Mucosa of descending colon (tissue), 3 donors: ENCODE measurements at regions not wholly inside any gene's neighbourhood (a gene's known extent, or its start where the extent isn't known, plus 50 kb on each side); places are given as distances from the start of the nearest gene placed in this dataset.

Experiments
- ATAC-seq: fragments of 200-7000 bp; cut with Tn5 transposase; one replicate; pipeline ENCODE4 v1.9.1; 2020; ENCODE audit warnings: mild to moderate bottlenecking, moderate library complexity
- DNase-seq, 3 donors: peaks; one replicate each; pipeline ENCODE4 v3.0.0-alpha.2; 2020
- H3K36me3 ChIP-seq: fragments of 200-600 bp; one replicate; pipeline ENCODE4 v1.8.0; 2021; ENCODE audit warnings: low read depth, mild to moderate bottlenecking
- H3K4me1 ChIP-seq: fragments of 200-600 bp; one replicate; pipeline ENCODE4 v1.8.0; 2021; ENCODE audit warnings: low read depth, mild to moderate bottlenecking
- H3K4me3 ChIP-seq: fragments of 200-600 bp; one replicate; pipeline ENCODE4 v1.8.0; 2021; ENCODE audit warnings: mild to moderate bottlenecking
- H3K9me3 ChIP-seq: fragments of 200-600 bp; one replicate; pipeline ENCODE4 v1.8.0; 2021; ENCODE audit warnings: mild to moderate bottlenecking
- CTCF ChIP-seq: fragments of 200-600 bp; IDR thresholded peaks from one replicate; pipeline ENCODE4 v1.8.0; 2022; ENCODE audit warnings: antibody characterized with exemption, mild to moderate bottlenecking
- intact Hi-C, 2 donors: fragments of 100-400 bp; cut with DNase I in 1 of 2; cut with micrococcal nuclease in 1 of 2; formaldehyde crosslinking; loops; one replicate each; pipeline versions ENCODE4 v1.11.0 to v1.11.1; 2022; cut with DNase I, micrococcal nuclease
- donor health status: DM: no; HTN: no; CAD: no; lungs with moderate emphysema.
- donor health status: DM: no; HTN: no; CAD: no.
- donor health status: DM: no; HTN: yes; CAD: no.

- Histone ChIP-seq H3K36me3 (no peaks in the 10 kb centered on the region), H3K4me3 (no peak overlapping the region), H3K9me3 (no peaks in the 10 kb centered on the region), H3K4me1 (peaks cover 29% of the 10 kb centered on the region)
- intact Hi-C loops: no loop called here
- DNase-seq: no peak
- no peak for TF ChIP-seq CTCF
- ATAC-seq: no peak
Measured at GRCh38 chr1:232555494-232556210, 74.3 kb downstream of the SIPA1L2 start.

- Histone ChIP-seq H3K9me3 (no peaks in the 10 kb centered on the region), H3K4me1 (peaks cover 29% of the 10 kb centered on the region), H3K36me3 (no peaks in the 10 kb centered on the region), H3K4me3 (no peak overlapping the region)
- ATAC-seq (no peak), DNase-seq (no peak)
- no peak for TF ChIP-seq CTCF
- intact Hi-C loops: no loop called here
Measured at GRCh38 chr1:232554409-232554808, 75.5 kb downstream of the SIPA1L2 start.

- DNase-seq (no peak), ATAC-seq (no peak)
- Histone ChIP-seq H3K36me3 (no peaks in the 10 kb centered on the region), H3K9me3 (no peaks in the 10 kb centered on the region), H3K4me3 (no peak overlapping the region), H3K4me1 (peaks cover 27% of the 10 kb centered on the region)
- no peak for TF ChIP-seq CTCF
- intact Hi-C loops: no loop called here
Measured at GRCh38 chr1:232553809-232554208, 76.1 kb downstream of the SIPA1L2 start.

- no peaks in the 10 kb centered on the region for H3K9me3 ChIP-seq
- ATAC-seq (peak; percentile 11), DNase-seq (peak in 2 of 3 donors; percentile 25 to 39)
- no peak for TF ChIP-seq CTCF
- no peak overlapping the region for H3K4me3 ChIP-seq
- intact Hi-C loops: no loop called here
- H3K4me1 ChIP-seq: peaks cover 24% of the 10 kb centered on the region
- H3K36me3 ChIP-seq: no peaks in the 10 kb centered on the region
Measured at GRCh38 chr1:232553050-232553754, 76.7 kb downstream of the SIPA1L2 start.

GRCh38 chr1:232551386-232551785, 78.5 kb downstream of the SIPA1L2 start:
- ATAC-seq (no peak), DNase-seq (no peak)
- H3K9me3 ChIP-seq: no peaks in the 10 kb centered on the region
- TF ChIP-seq CTCF: no peak
- H3K4me3 ChIP-seq: no peak overlapping the region
- intact Hi-C loops: no loop called here
- H3K36me3 ChIP-seq: no peaks in the 10 kb centered on the region
- peaks cover 14% of the 10 kb centered on the region for H3K4me1 ChIP-seq
